NCI-H1417 (cell line): ENCODE measurements at regions not wholly inside any gene's neighbourhood (a gene's known extent, or its start where the extent isn't known, plus 50 kb on each side); places are given as distances from the start of the nearest gene placed in this dataset.

Experiments used
- DNase-seq, 3 experiments: peaks; one replicate each; lab custom pipeline; 2025; lab: John Stamatoyannopoulos, UW

DNA sequence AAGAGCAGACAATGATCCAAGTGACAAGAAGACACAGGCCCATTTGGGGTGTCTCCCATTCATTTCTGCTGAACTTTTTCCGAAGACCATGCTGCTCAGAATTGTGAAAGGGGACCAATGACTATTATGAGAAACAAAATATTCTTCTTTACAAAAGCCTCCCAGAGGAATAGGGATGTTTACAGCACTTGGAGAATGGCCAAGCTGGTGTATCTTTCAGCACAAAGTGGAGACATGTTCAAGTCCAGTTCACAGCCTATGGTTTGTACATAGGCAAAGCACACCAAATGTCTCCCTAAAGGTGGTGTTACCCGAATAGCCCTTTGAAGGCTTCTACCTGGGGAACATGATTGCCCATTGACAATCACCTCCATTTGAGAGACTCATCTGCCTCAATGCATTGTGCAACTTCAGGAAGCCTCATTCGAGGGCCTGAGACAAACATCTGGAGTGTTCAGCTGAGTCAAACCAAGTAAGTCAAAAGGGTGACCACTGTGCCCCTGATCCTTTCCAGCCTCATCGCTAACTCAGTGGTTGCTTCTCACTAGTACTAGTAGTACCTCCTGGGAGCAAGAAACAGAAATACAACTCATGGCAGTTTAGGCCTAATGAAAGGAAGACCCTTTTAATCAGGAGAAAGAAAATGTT lies 451.0 kb upstream of the MARCKS start:
- peak in 1 of 3 experiments; percentile 26 for DNase-seq

DNA sequence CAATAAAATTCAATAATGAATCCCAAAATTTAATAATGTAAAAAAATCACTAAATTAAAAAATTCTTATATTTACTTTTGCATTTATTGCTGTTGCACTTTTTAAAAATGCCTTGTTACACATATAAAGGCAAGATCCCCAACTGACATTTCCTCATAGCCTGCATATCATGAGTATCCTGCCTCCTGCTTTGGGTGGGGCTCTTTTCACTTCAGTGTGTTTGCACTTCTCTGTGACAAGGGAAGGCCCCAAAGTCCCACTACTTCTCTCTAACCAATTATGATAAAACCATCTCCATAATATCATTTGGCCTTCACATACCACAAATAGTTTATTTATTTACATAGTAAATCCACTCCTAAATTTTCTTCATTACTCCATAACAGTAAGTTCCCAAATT lies 446.1 kb upstream of the MARCKS start:
- no peak for DNase-seq

DNA sequence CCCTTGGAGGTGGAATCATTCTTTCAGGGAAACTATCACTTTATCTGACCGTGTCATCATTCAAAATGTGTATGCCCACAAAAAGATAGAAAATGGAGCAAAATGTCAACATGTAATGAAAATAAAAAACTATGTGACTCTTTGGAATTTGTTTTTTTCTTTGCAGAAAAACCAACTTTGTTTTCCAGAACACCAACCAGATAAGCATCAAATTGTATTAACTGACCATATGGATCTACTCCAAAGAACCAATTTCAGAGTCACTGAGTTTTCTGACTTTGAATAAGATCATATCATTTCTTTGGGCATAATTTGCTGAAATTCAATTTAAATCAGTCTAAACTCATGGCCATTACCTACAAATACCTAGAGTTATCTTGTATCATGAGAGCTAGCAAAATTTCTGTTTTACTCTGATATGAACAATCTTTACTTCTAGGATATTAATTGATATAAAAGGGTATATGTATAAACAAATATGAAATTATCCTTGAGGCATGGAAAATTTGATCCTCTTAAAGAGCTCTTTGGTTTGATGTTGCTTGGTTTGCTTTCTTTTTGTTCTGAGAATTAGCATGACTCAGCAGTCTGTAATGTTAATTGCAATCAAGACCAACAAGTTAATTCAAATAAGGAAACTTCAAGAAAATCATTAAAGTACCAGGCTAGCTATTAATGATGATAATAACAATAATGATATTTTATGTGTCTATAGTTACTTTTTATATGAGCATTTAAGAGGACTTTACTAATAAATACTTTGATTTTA lies 444.4 kb upstream of the MARCKS start:
- no peak for DNase-seq

DNA sequence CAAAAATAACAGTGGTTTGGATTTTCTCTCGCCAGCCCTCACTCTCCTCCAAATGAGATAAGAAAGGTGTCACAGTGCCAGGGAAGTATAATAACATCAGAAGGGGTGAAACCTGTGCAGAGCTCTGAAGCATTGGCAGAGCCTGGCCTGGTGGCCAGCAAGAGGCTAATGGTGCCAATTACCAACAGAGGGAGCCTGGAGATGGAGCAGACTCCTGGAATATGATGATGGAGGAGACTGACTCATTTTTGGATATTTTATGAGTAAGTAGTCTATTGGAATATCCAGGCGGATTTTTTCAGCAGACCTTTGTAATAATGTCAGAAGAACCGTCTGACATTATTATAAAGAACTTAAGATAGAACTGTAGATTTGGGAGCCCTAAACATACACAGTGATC lies 442.6 kb upstream of the MARCKS start:
- peak in 2 of 3 experiments; percentile 11 to 47 for DNase-seq

DNA sequence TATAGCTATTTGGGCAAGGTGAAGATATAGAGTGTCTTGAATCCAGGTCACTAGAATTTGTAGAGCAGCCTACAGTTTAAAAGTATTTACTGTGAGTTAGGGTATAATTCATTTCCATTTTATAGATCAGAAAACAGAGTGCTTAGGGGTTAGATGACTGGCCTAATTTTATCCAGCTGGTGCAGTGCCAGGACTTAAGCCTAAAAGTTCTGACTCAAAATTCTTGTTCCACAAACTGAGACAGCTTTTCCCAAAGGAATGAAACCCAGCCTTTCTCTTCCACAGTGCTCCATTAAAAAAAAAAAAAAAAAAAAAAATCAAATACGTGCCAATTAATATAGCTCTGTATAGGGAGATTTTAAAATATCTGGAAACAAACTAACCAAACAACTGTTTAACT lies 441.0 kb upstream of the MARCKS start:
- DNase-seq, result no peak

DNA sequence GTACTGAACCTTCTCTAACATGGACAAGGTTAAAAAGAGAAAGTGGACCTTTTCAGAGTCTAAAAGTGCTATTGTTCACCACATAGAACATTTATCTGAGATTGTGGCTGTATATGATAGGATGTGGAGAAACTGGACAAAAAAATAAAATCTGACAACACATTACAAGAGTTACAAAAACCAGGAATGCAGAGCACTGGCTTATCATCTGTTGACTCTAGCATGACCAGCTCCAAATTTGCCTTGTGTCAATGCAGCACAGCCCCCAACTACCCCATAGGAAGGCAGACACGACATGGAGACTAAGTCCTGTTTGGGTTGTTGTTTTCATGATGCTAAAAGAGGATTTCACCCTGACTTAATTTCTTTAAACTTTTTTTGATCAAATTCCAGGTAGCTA lies 436.9 kb upstream of the MARCKS start:
- DNase-seq, result no peak

DNA sequence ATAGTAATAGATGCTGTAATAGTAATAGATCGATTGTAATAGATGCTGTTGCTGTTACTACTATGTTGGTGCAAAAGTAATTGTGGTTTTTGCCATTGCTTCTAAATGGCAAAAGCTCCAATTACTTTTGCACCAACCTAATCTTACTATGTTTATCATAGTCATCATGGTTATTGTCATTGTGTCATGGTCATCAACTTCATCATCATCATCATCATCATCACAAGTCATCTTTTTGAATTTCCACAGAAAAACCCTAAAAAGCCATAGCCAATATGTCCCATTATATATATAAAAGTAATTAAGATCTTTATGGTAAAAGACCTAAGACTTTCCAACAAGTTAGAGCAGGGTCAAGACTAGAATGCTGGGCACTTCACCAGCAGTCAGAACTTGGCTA lies 435.1 kb upstream of the MARCKS start:
- no peak for DNase-seq

DNA sequence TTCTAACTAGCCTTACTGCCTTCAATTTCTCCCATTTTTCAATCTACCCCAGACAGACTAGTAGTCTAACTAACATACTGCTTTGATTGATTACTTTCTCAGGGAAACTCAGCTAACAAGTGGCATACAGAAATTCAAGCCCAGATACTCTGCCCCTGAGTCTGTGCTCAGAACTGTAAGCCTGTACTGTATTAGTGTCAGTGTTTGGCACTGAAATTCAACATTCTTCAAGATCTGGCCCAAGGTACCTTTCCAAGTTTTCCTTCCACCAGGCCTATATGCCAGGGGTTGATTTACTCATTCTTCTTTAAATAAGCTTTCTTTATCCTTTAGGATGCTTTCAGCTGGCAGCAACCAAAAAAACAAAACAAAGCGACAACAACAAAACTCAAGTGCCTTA lies 433.2 kb upstream of the MARCKS start:
- no peak for DNase-seq

DNA sequence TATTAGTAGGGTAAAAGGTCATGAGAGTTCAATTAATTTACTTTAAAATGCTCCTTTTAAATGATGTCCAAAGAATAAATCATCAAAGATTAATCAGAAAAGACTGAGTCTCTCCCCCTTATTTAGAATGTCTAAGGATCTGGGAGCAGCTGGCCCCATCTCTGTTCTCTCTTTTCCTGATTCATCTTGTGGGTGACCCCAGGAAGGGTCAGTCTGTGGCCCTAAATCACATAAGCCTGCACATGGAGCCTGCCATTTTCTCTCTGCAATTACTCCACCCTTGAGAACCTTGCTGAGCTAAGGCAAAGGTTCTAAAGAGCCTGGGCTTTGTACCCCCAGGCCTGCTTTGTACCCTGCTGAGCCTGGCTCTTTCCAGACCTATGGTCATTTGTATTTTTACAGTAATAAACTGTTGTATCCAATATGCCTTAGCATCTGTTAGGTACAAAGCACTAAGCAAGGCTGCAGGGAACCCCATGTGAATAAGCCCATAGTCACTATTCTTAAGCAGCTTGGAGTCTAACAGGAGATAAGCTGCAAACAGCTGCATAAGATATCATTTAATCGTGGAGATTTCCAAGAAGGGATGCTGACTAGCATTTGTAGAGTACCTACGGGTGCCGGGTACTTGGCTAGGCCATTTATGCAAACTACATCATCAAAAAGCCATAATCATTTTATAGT lies 431.0 kb upstream of the MARCKS start:
- DNase-seq, result no peak

DNA sequence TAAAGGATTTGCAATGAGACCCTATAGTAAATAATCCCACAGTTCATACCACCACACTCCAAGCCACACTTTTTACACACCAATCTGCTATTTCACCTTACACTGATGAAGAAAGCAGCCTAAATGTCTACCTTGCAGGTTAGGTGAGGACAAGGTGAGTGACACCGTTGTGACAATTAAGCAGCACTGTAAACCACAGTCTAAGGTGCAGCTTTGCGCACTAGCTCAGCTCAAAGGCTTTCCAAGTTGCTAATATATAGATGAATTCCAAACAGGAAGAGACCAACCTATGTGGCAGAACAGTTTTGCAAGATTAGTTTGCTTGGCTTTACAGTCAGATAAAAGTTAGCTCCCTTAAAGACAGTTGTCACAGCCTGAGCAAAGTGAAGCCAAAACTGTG lies 429.5 kb upstream of the MARCKS start:
- DNase-seq, result no peak

DNA sequence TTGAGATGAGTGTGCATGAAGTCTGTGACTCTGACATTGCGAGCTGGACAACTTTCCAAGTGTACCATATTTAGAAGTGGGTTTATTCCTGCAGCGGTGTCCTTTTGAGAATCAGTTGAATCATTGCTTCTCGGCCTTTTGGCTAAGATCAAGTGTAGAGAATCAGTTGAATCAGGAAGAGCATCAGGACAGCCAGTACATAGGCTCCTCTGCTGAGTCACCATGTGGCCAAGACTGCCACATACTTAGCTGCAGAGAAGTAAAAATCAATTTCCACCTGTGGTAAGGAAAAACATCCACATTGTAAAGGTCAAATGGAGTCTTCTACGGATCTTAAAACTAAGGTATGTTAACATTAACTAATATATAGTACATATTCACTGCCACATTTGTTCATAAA lies 428.4 kb upstream of the MARCKS start:
- DNase-seq, result no peak

DNA sequence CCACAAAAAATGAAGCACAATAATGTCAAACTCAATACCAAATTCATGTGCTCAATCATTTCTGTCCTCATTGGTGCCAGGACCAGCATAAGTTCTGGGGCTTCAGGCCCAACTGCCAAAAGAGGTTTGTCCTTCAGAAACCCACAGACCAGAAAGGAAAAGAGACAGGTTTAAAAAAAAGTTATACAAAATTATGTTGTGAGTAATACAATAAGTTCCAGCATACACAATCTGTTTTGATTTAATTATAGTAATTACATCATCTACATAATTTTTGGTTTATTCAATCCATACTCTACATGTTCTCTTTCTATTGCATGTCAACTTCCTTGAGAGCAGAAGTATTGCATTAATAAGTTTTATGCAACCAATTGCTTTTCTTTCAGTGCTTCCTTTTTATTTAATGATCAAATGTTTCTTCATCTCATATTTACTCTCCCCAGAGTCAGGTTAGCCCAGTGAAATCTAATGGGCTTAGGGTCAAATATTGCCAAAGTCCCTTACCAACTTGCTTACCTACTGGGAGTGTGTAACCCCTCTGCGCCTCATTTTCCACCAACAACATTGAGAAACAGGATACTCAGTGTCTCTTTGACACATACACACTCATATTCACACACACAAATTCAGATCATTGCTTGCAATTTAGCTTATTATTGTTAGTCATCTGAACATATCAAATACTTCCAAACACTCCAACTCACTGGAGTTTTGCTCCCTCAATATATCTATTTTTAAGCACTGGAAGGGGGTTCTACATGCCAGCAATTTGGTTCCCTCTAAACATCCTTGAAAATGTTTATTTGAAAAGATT lies 424.4 kb upstream of the MARCKS start:
- no peak for DNase-seq

DNA sequence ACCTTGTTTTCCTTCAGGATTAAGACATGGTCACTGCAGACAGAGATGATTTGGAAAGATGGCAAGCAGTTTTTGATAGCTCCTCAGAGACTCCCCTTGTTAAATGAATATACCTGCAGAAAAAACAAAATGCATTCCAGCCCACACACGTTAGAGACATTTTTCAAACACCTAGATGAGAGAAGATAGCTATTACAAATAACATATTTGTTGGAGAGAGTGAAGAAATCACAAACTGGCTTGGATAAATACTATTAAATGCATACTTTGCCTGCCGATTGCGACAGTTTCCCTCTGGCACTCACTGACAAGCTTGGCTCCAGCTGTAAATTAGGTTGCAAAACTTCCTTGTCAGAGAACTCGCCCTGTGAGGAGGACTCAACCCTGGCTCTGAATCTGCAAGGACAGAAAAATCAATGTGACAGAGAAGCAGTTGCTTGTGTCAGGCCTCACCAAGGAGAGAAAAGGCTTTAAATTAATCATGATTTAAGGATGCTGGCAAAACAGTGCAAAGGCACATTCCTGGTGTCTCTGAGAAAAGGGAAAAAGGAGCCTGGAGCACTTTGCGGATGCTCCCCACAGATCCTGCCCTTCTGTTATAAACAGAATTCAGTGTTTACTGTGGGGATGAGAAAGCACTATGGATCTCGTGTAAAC lies 423.7 kb upstream of the MARCKS start:
- no peak for DNase-seq

DNA sequence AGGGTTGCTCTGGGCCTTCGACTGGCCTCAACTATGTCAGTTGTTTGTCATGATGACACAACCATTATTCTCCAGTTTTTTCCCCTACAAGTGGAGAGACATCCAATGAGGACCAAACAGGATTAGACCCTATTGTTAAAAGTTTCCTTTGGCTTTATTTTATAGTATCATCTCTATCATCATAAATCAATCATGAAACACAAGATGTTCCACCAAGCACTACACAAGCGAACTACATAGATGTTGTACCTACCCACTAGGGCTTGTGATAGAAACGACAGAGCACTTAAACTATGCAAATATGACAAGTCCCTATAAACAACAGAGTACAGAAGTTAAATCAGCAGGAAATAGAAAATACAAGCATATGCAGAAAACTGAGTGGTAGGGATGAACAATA lies 422.5 kb upstream of the MARCKS start:
- no peak for DNase-seq

DNA sequence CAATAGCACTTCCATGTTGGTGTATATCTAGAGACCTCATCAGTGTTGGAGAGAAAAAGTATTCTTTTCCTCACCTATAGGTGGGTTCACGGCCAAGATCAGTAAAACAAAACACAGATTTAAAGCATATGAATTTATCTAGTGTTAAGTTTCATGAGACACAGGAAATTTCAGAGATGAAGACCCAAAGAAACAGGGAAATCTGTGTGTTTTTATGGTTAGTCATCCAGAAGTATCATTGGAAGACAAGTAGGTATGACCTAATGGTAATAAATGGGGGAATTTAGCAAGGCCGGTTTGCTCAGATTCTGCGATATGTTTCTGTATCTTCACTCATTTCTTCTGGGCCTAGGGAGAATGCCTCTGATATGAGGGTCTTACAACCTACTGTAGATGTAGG lies 419.6 kb upstream of the MARCKS start:
- DNase-seq, result no peak

DNA sequence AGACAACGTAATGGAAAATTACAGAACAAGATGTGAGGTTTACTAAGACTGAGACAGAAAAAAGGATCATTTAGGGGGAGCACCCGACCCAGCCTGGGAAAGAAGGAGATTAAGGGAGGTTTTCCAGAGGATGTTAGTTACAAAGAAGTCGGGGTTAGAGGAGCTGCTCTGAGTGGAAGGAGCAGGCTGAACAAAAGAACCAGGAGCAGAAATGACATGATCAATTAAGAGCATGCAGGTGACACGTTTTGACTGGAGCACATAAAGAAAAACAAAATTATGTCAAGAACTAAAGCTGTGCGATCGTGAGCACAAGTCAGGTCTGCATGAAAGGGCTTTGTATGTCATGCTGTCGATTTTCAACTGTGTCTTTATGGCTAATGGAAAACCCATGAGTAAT lies 417.3 kb upstream of the MARCKS start:
- peak in 1 of 3 experiments; percentile 9 for DNase-seq

DNA sequence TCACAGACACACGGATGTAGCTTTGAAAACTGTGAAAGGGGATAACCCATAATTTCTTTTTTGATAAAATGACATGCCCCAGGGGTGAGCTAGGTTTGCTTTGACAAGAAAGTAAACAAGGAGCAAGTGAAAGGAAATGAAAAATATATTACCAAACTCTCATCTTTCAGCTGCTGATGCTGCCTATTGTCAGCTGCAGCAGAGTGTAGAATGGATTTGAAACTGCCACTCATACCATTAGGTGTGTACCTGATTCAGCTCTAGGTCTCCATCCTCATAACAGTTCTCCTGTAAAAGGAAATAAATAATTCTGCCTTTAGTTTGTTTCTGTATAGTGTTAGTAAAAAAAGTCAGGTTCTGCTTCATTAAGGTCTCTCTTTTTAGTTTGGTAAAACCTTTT lies 415.1 kb upstream of the MARCKS start:
- peak; percentile 6 to 89 (median 66) for DNase-seq

DNA sequence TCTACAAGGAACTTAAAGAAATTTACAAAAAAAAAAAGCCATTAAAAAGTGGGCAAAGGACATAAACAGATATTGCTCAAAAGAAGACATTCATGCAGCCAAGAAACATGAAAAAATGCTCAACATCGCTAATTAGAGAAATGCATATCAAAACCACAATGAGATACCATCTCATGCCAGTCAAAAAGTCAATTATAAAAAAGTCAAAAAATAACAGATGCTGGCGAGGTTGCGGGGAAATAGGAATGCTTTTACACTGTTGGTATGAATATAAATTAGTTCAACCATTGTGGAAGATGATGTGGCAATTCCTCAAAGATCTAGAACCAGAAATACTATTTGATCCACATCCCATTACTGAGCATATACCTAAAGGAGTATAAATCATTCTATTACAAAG lies 411.9 kb upstream of the MARCKS start:
- DNase-seq, result no peak

DNA sequence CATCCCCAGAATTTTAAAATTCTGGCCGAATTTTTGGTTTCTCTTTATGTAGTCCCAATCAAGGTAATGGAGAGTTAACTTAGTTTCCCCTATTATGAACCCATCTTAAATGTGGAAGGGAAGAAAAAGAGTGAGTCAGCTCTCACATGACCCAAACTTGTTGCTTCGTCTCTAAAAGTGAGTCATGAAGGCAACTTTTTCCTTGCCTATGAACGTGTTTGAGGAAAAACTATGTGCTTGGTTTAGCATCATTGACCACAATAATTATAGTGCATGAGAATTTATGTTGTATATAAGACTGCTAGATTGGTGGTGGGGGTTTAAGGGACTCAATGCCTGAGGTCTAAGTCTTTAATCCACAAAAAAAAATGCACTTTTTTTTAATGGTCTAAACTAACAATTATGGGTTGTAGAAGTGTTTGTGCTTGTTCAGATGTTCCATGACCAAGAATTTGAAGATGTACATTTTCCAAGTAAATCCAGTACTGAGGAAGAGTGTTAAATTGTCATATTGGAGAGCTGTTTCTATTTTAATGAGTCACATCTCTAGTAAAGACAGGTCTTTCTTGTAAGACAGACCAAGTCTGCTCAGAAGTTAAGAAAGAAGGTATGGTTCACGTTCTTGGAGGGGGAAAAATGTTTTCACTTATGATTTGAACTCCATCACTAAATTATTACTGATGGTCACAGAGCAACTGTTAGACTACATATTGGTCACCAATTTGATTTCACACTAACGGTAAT lies 409.9 kb upstream of the MARCKS start:
- no peak for DNase-seq

DNA sequence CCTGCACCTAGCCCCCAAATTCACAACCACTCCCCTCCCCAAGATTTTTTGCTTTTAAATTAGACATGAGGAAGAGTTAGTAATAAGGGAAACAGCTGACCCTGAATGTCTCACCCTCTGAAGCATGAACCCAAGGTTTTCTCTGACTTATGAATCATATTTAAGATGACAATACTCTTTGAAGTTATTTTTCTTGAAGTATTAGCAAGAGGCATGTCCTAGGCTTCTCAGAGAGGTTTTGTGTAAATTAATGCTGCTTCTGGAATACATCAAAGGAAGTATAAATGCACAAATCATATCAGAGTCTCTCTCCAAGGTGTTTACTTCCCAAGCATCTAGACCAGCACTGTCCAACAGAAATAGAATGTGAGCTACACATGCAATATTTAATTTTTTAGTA lies 408.1 kb upstream of the MARCKS start:
- DNase-seq, result no peak

DNA sequence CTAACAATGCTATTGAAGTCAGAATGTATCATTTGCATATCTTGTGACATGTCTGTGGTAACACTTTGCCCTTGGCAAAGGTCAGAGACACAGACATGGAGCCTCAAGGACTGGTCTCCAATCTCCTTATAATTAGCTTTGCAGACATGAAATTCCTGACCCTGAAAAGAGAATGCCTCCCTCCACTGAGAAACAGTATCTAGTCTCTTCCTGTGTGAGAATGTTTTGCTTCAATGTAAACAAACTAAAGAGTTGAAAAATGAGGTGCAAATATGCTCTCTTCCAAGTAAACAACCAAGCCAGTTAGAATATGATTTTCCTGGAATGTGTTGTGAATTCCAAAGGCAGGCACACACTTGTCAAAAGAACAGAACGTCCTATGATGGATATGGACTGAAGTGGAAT lies 407.1 kb upstream of the MARCKS start:
- no peak for DNase-seq
